ENCODE measurements at regions not wholly inside any gene's neighbourhood (a gene's known extent, or its start where the extent isn't known, plus 50 kb on each side); places are given as distances from the start of the nearest gene placed in this dataset.
"Not testable (repeated sequence)": the region's sequence is repeated elsewhere in the genome, so short reads cannot be mapped to it uniquely, and the experiment has no call there.

GRCh38 chr9:65405253-65405652 lies 120.2 kb upstream of the FOXD4L5 start:
- no peak for TF ChIP-seq MYC (IDR thresholded peaks at IDR 0.05; ENCODE audit: low read depth, low read length)
- no peak for TF ChIP-seq MAX (IDR thresholded peaks at IDR 0.05; ENCODE audit: low read depth, low read length)
- no peak for TF ChIP-seq POLR2A (IDR thresholded peaks at IDR 0.05; ENCODE audit: extremely low read depth, insufficient read length)
- no peak for DNase-seq (ENCODE audit: low read depth)
- H3K4me3 ChIP-seq (ENCODE audit: low read depth, low read length), result no peak overlapping the region

GRCh38 chr9:65404232-65405006 lies 119.4 kb upstream of the FOXD4L5 start:
- H3K4me3 ChIP-seq (ENCODE audit: low read depth, low read length), result no peak overlapping the region
- DNase-seq (ENCODE audit: low read depth), result no peak
- TF ChIP-seq CTCF (IDR thresholded peaks at IDR 0.05; ENCODE audit: low read depth, low read length) (no peak), MYC (IDR thresholded peaks at IDR 0.05; ENCODE audit: low read depth, low read length) (no peak), MAX (IDR thresholded peaks at IDR 0.05; ENCODE audit: low read depth, low read length) (no peak), POLR2A (IDR thresholded peaks at IDR 0.05; ENCODE audit: extremely low read depth, insufficient read length) (no peak)

- DNase-seq (ENCODE audit: low read depth), result no peak
- H3K4me3 ChIP-seq (ENCODE audit: low read depth, low read length), result no peak overlapping the region
- TF ChIP-seq MAX (IDR thresholded peaks at IDR 0.05; ENCODE audit: low read depth, low read length) (no peak), MYC (IDR thresholded peaks at IDR 0.05; ENCODE audit: low read depth, low read length) (no peak), CTCF (IDR thresholded peaks at IDR 0.05; ENCODE audit: low read depth, low read length) (no peak), POLR2A (IDR thresholded peaks at IDR 0.05; ENCODE audit: extremely low read depth, insufficient read length) (no peak)
Measured at GRCh38 chr9:65403721-65404120, 118.7 kb upstream of the FOXD4L5 start.

- DNase-seq (ENCODE audit: low read depth), result not testable (repeated sequence)
Measured at GRCh38 chr9:65403072-65403471, 118.1 kb upstream of the FOXD4L5 start.

GRCh38 chr9:65402206-65402870 lies 117.3 kb upstream of the FOXD4L5 start:
- DNase-seq (ENCODE audit: low read depth); H3K4me3 ChIP-seq (ENCODE audit: low read depth, low read length): not testable (repeated sequence)

More at GRCh38 chr9:65403072-65403471, 118.1 kb upstream of the FOXD4L5 start:
- not testable (repeated sequence) for H3K4me3 ChIP-seq (ENCODE audit: low read depth, low read length)

- not testable (repeated sequence) for DNase-seq (ENCODE audit: low read depth); H3K4me3 ChIP-seq (ENCODE audit: low read depth, low read length)
Measured at GRCh38 chr9:65401456-65402045, 116.5 kb upstream of the FOXD4L5 start.

GRCh38 chr9:65400886-65401285 lies 115.9 kb upstream of the FOXD4L5 start:
- TF ChIP-seq MAX (IDR thresholded peaks at IDR 0.05; ENCODE audit: low read depth, low read length) (no peak), MYC (IDR thresholded peaks at IDR 0.05; ENCODE audit: low read depth, low read length) (no peak), POLR2A (IDR thresholded peaks at IDR 0.05; ENCODE audit: extremely low read depth, insufficient read length) (no peak), CTCF (IDR thresholded peaks at IDR 0.05; ENCODE audit: low read depth, low read length) (no peak)
- no peak for DNase-seq (ENCODE audit: low read depth)
- no peak overlapping the region for H3K4me3 ChIP-seq (ENCODE audit: low read depth, low read length)

- not testable (repeated sequence) for DNase-seq (ENCODE audit: low read depth); H3K4me3 ChIP-seq (ENCODE audit: low read depth, low read length)
Measured at GRCh38 chr9:65397763-65398719, 113.0 kb upstream of the FOXD4L5 start.

GRCh38 chr9:65397226-65397625 lies 112.2 kb upstream of the FOXD4L5 start:
- H3K4me3 ChIP-seq (ENCODE audit: low read depth, low read length), result not testable (repeated sequence)

GRCh38 chr9:65396601-65397000 lies 111.6 kb upstream of the FOXD4L5 start:
- not testable (repeated sequence) for DNase-seq (ENCODE audit: low read depth); H3K4me3 ChIP-seq (ENCODE audit: low read depth, low read length)

More at GRCh38 chr9:65397226-65397625, 112.2 kb upstream of the FOXD4L5 start:
- not testable (repeated sequence) for DNase-seq (ENCODE audit: low read depth)

- not testable (repeated sequence) for H3K4me3 ChIP-seq (ENCODE audit: low read depth, low read length); DNase-seq (ENCODE audit: low read depth)
Measured at GRCh38 chr9:65395789-65396188, 110.8 kb upstream of the FOXD4L5 start.

All from NB4 (cell line).